Endothelial cell (in vitro differentiated cells): ENCODE measurements at regions not wholly inside any gene's neighbourhood (a gene's known extent, or its start where the extent isn't known, plus 50 kb on each side); places are given as distances from the start of the nearest gene placed in this dataset.

Experiments used
- DNase-seq: peaks from one replicate; pipeline ENCODE4 v3.0.0; 2021; ENCODE audit warnings: low spot score
- H3K27ac Mint-ChIP-seq: one replicate; pipeline ENCODE4 v1.8.0; 2021; ENCODE audit warnings: mixed read lengths, inconsistent platforms; ENCODE audit not compliant: unreplicated experiment
- H3K27me3 Mint-ChIP-seq: one replicate; pipeline ENCODE4 v1.8.0; 2021; ENCODE audit warnings: mild to moderate bottlenecking, moderate library complexity, mixed read lengths, inconsistent platforms; ENCODE audit not compliant: unreplicated experiment
- H3K36me3 Mint-ChIP-seq: one replicate; pipeline ENCODE4 v1.8.0; 2021; ENCODE audit warnings: mild to moderate bottlenecking, low read depth, mixed read lengths, inconsistent platforms; ENCODE audit not compliant: unreplicated experiment
- H3K4me1 Mint-ChIP-seq: one replicate; pipeline ENCODE4 v1.8.0; 2021; ENCODE audit warnings: mild to moderate bottlenecking, mixed read lengths, inconsistent platforms; ENCODE audit not compliant: unreplicated experiment
- H3K4me3 Mint-ChIP-seq: one replicate; pipeline ENCODE4 v1.8.0; 2021; ENCODE audit warnings: mild to moderate bottlenecking, mixed read lengths, inconsistent platforms; ENCODE audit not compliant: unreplicated experiment
- H3K9me3 Mint-ChIP-seq: one replicate; pipeline ENCODE4 v1.8.0; 2021; ENCODE audit warnings: mixed read lengths, inconsistent platforms; ENCODE audit not compliant: unreplicated experiment
- TF ChIP-seq, protein P1 (sequence below): fragments of 200-600 bp; sonication (generic); IDR thresholded peaks from one replicate; pipeline ENCODE4 v1.5.0; 2021; ENCODE audit warnings: antibody characterized with exemption; ENCODE audit not compliant: unreplicated experiment

DNA sequence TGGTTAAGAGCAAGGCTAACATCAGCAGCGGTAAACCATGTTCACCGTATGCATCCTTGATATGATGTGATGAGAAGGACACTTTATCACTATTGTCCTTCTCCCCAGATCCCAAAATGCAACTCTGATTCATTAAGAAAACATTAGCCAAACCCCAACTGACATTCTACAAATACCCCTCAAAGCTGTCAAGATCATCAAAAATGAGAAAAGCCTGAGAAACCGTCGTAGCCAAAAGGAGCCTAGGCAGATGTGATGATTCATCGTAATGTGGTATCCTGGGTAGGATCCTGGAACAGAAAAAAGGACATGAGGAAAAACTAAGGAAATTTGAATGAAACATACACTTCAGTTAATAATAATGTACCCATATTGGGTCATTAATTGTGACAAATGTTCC is 67.3 kb upstream of the ST6GAL2 start:
- TF ChIP-seq, protein P1, sequence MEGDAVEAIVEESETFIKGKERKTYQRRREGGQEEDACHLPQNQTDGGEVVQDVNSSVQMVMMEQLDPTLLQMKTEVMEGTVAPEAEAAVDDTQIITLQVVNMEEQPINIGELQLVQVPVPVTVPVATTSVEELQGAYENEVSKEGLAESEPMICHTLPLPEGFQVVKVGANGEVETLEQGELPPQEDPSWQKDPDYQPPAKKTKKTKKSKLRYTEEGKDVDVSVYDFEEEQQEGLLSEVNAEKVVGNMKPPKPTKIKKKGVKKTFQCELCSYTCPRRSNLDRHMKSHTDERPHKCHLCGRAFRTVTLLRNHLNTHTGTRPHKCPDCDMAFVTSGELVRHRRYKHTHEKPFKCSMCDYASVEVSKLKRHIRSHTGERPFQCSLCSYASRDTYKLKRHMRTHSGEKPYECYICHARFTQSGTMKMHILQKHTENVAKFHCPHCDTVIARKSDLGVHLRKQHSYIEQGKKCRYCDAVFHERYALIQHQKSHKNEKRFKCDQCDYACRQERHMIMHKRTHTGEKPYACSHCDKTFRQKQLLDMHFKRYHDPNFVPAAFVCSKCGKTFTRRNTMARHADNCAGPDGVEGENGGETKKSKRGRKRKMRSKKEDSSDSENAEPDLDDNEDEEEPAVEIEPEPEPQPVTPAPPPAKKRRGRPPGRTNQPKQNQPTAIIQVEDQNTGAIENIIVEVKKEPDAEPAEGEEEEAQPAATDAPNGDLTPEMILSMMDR, result no peak
- no peak overlapping the region for H3K27ac Mint-ChIP-seq
- no peaks in the 10 kb centered on the region for H3K9me3 Mint-ChIP-seq
- H3K27me3 Mint-ChIP-seq, result no peaks in the 10 kb centered on the region
- H3K4me3 Mint-ChIP-seq, result no peak overlapping the region
- H3K4me1 Mint-ChIP-seq, result peaks cover 3% of the 10 kb centered on the region
- no peaks in the 10 kb centered on the region for H3K36me3 Mint-ChIP-seq
- no peak for DNase-seq

DNA sequence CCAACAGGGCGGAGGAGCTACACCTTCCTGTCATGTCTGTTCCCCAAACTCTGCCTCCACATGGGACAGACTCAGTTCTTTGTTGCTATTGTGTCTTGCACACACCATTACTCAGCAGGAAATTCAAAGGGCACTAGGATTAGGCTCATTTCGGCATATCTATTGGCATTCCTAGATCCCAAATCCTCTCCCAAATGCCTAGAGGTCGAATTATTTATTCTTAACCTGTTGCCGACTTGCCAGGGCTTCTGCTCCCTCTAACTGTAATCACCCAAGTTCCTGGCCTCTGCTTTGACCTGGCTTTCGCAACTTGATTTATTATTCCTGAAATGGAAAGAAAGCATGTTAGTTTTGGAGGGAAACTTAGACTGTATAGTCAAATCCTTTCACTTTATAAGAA is 67.8 kb upstream of the ST6GAL2 start:
- H3K4me3 Mint-ChIP-seq, result no peak overlapping the region
- no peaks in the 10 kb centered on the region for H3K36me3 Mint-ChIP-seq
- H3K27ac Mint-ChIP-seq, result no peak overlapping the region
- peaks cover 3% of the 10 kb centered on the region for H3K4me1 Mint-ChIP-seq
- no peak for DNase-seq
- no peaks in the 10 kb centered on the region for H3K9me3 Mint-ChIP-seq
- H3K27me3 Mint-ChIP-seq, result no peaks in the 10 kb centered on the region
- TF ChIP-seq, protein P1, result no peak

DNA sequence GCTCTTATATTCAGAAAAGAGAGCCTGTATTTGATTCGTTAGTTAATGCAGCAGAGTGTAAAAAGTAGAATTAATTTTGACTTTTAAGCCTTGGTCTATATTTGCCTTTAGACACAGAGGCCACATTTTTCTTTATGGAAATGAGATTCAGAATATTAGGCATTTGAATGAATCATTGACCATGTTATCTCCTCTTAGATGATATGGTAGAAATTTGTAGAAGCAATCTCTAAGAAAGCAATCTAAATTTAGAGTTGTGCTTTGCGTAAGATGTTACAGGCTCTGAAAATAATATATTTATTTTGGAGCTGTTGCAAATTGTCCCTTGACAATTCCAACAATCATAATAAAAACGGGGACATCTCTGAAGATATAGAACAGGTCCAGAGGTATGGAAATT is 68.3 kb upstream of the ST6GAL2 start:
- no peak overlapping the region for H3K27ac Mint-ChIP-seq

DNA sequence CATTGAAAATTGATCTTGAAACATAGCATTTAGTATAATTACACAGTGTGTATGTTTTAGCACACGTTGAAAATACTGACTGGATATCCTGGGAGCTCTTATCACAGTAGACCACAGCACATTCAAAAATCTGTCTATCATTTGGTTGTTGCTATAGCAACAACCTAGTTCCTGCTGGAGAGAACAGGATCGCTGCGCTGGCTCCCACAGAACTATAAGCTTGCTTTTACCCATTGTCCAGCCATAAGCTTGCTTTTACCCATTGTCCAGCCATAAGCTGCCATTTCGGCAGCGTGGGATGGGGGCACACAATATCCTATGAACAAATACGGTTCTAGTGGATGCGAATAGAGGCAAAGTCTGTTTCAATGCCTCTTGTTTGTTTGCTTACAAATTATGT is 70.4 kb upstream of the ST6GAL2 start:
- H3K36me3 Mint-ChIP-seq, result no peaks in the 10 kb centered on the region
- peaks cover 3% of the 10 kb centered on the region for H3K4me1 Mint-ChIP-seq
- peak overlapping the region; percentile 75 for H3K27ac Mint-ChIP-seq
- no peak overlapping the region for H3K4me3 Mint-ChIP-seq
- TF ChIP-seq, protein P1, result no peak
- DNase-seq, result no peak
- no peaks in the 10 kb centered on the region for H3K9me3 Mint-ChIP-seq
- H3K27me3 Mint-ChIP-seq, result no peaks in the 10 kb centered on the region

More for the DNA sequence above, 68.3 kb upstream of the ST6GAL2 start:
- no peak overlapping the region for H3K4me3 Mint-ChIP-seq
- TF ChIP-seq, protein P1, result no peak
- DNase-seq, result no peak
- H3K9me3 Mint-ChIP-seq, result no peaks in the 10 kb centered on the region
- H3K27me3 Mint-ChIP-seq, result no peaks in the 10 kb centered on the region
- no peaks in the 10 kb centered on the region for H3K36me3 Mint-ChIP-seq
- H3K4me1 Mint-ChIP-seq, result peaks cover 3% of the 10 kb centered on the region

DNA sequence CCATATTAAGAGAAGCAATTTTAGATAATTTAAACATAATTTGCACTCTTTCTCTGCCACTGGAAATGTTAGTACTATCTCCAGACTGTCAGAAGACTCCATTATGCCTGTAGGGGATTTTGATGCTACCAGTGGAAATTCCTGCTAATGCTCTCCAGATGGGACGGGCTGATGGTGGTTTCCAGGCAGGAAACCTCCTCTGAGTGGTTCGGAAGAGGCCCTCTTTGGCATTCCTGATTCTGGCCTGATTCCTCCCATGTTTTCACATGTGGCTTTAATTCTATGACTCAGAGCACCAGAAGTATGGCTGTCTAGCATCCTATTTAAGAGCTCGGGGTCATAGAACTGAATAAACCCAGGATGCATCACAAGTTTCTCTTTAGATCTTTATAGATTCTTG is 70.9 kb upstream of the ST6GAL2 start:
- Mint-ChIP-seq H3K4me3 (no peak overlapping the region), H3K27me3 (no peaks in the 10 kb centered on the region), H3K4me1 (peaks cover 7% of the 10 kb centered on the region), H3K27ac (peak overlapping the region; percentile 75), H3K36me3 (no peaks in the 10 kb centered on the region), H3K9me3 (no peaks in the 10 kb centered on the region)
- TF ChIP-seq, protein P1, result no peak
- DNase-seq, result peak; percentile 9
